ENCODE measurements at regions not wholly inside any gene's neighbourhood (a gene's known extent, or its start where the extent isn't known, plus 50 kb on each side); places are given as distances from the start of the nearest gene placed in this dataset.

DNA sequence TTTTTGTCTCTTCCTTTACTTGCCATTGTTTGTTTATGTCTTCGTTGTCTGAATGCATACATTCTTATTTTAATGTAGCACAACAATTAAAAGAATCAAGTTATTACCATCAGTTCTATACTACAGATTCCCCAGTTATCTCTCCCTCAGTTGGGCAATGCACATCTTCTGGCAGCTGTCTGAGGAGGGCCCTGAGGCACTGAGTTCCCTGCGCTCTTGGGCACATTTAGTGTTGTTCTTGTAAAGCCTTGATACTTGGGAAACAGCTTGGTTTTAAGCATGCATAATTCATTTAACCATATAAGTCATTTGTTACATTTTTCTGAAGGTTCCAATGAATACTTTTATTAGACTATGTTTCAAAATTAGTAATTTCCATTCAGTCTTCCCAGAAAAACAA lies 117.9 kb downstream of the C6orf118 start:
- TF ChIP-seq TAF1 (IDR thresholded peaks at IDR 0.05; ENCODE audit: borderline replicate concordance, insufficient read depth, low read length) (no peak), POLR2AphosphoS5 (IDR thresholded peaks at IDR 0.05; ENCODE audit: low read depth, low read length) (no peak), SIN3A (IDR thresholded peaks at IDR 0.05; ENCODE audit: borderline replicate concordance, insufficient read depth, low read length) (no peak)
- TF ChIP-seq, protein P1, sequence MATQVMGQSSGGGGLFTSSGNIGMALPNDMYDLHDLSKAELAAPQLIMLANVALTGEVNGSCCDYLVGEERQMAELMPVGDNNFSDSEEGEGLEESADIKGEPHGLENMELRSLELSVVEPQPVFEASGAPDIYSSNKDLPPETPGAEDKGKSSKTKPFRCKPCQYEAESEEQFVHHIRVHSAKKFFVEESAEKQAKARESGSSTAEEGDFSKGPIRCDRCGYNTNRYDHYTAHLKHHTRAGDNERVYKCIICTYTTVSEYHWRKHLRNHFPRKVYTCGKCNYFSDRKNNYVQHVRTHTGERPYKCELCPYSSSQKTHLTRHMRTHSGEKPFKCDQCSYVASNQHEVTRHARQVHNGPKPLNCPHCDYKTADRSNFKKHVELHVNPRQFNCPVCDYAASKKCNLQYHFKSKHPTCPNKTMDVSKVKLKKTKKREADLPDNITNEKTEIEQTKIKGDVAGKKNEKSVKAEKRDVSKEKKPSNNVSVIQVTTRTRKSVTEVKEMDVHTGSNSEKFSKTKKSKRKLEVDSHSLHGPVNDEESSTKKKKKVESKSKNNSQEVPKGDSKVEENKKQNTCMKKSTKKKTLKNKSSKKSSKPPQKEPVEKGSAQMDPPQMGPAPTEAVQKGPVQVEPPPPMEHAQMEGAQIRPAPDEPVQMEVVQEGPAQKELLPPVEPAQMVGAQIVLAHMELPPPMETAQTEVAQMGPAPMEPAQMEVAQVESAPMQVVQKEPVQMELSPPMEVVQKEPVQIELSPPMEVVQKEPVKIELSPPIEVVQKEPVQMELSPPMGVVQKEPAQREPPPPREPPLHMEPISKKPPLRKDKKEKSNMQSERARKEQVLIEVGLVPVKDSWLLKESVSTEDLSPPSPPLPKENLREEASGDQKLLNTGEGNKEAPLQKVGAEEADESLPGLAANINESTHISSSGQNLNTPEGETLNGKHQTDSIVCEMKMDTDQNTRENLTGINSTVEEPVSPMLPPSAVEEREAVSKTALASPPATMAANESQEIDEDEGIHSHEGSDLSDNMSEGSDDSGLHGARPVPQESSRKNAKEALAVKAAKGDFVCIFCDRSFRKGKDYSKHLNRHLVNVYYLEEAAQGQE (IDR thresholded peaks at IDR 0.05; ENCODE audit: insufficient read depth in 1 of 2, low read depth in 2 of 2, low read length in 2 of 2), result no peak
